K562 (cell line): ENCODE measurements at regions not wholly inside any gene's neighbourhood (a gene's known extent, or its start where the extent isn't known, plus 50 kb on each side); places are given as distances from the start of the nearest gene placed in this dataset.

ENCODE experiments used
- ATAC-seq: fragments of 200-7000 bp; cut with Tn5 transposase; 3 replicates; pipeline ENCODE4 v1.9.1; 2020; ENCODE audit warnings: moderate library complexity
- BruUV-seq: library from RNA; stranded (reverse); fragments of 400-500 nt; replicated peaks from 2 replicates; lab custom pipeline; 2021; lab: Mats Ljungman, UMichigan
- CTCF ChIA-PET: fragments of 300-600 bp; formaldehyde crosslinking; extraction: SDS; loops from one replicate; lab custom pipeline; 2021; ENCODE audit warnings: low intra/inter-chr PET ratio; lab: Yijun Ruan, JAX
- POLR2A ChIA-PET: fragments of 300-600, 350-650 bp; sonication (Branson Sonifier 250); formaldehyde crosslinking; extraction: SDS; loops from one replicate; lab custom pipeline; 2021; ENCODE audit warnings: antibody characterized with exemption, inconsistent platforms; lab: Yijun Ruan, JAX
- DNase-seq, 4 experiments: peaks; one replicate each; pipeline versions ENCODE4 v3.0.0 to v3.0.0-alpha.2; 2011 to 2018; ENCODE audit warnings: low spot score in 3 of 4, mixed read lengths in 3 of 4; ENCODE audit errors: extremely low read depth in 1 of 4
- FAIRE-seq: peaks from 2 replicates; lab custom pipeline; 2011; peaks lifted over from hg19 to GRCh38; lab: Jason Lieb, UNC
- H2AFZ ChIP-seq: 2 replicates; pipeline ENCODE4 v1.6.0; 2011; ENCODE audit warnings: low read depth, low read length, control low read depth, inconsistent platforms
- H3K27ac ChIP-seq: fragments of 200-600 bp; 3 replicates; pipeline ENCODE4 v1.8.0; 2011; ENCODE audit warnings: low read depth, mild to moderate bottlenecking, control low read depth, inconsistent platforms, low read length, moderate library complexity, mixed read lengths; ENCODE audit errors: extremely low read depth
- H3K27me3 ChIP-seq, 2 experiments: fragments of 300-600 bp in 1 of 2; 2 replicates in 1 of 2; 3 replicates in 1 of 2; pipeline versions ENCODE4 v1.6.0 to v1.8.0; 2011; ENCODE audit warnings: inconsistent platforms in 2 of 2, low read length in 2 of 2, mild to moderate bottlenecking in 1 of 2, mixed read lengths in 1 of 2, moderate library complexity in 1 of 2; ENCODE audit not compliant: control insufficient read depth in 2 of 2, insufficient read depth in 2 of 2
- H3K36me3 ChIP-seq: fragments of 300-600 bp; 3 replicates; pipeline ENCODE4 v1.8.0; 2011; ENCODE audit warnings: mild to moderate bottlenecking, low read length, inconsistent platforms; ENCODE audit not compliant: control insufficient read depth, insufficient read depth
- H3K4me1 ChIP-seq, 2 experiments: fragments of 200-600 bp in 1 of 2; replicated peaks in 1 of 2; 2 replicates in 1 of 2; 3 replicates in 1 of 2; pipeline versions ENCODE4 v1.5.1 to v1.8.0; 2011; ENCODE audit warnings: inconsistent platforms in 2 of 2, low read length in 2 of 2, mild to moderate bottlenecking in 1 of 2, mixed read lengths in 1 of 2, moderate library complexity in 1 of 2; ENCODE audit not compliant: control insufficient read depth in 2 of 2, insufficient read depth in 2 of 2
- H3K4me2 ChIP-seq: 2 replicates; pipeline ENCODE4 v1.6.1; 2011; ENCODE audit warnings: low read length, control low read depth, inconsistent platforms, mixed read lengths; ENCODE audit not compliant: insufficient read depth
- H3K4me3 ChIP-seq: fragments of 200-600 bp; sonication (generic), shearing (Covaris generic); 2 replicates; pipeline ENCODE4 v1.5.1; 2016; ENCODE audit warnings: control low read depth, inconsistent platforms
- H3K79me2 ChIP-seq: fragments of 200-600 bp; 3 replicates; pipeline ENCODE4 v1.8.0; 2011; ENCODE audit warnings: low read length, inconsistent platforms; ENCODE audit not compliant: control insufficient read depth, insufficient read depth
- H3K9ac ChIP-seq, 2 experiments: 2 replicates each; pipeline versions ENCODE4 v1.6.0 to v1.6.1; 2011; ENCODE audit warnings: low read depth in 2 of 2, low read length in 2 of 2, control low read depth in 1 of 2, inconsistent platforms in 1 of 2, mild to moderate bottlenecking in 1 of 2, mixed read lengths in 1 of 2; ENCODE audit not compliant: insufficient read depth in 1 of 2
- H3K9me1 ChIP-seq: one replicate; pipeline ENCODE4 v1.6.0; 2011; ENCODE audit warnings: inconsistent platforms, mild to moderate bottlenecking, low read length, moderate library complexity; ENCODE audit not compliant: control insufficient read depth, insufficient read depth
- H3K9me3 ChIP-seq: replicated peaks from 2 replicates; pipeline ENCODE4 v1.5.1; 2011; ENCODE audit warnings: low read depth, low read length, inconsistent platforms; ENCODE audit not compliant: control insufficient read depth, insufficient read depth
- H4K20me1 ChIP-seq: replicated peaks from 2 replicates; pipeline ENCODE4 v1.6.1; 2011; ENCODE audit warnings: low read length, inconsistent platforms, mixed read lengths; ENCODE audit not compliant: control insufficient read depth, insufficient read depth
- HDAC2 ChIP-seq: fragments of 450-650 bp; IDR thresholded peaks from 2 replicates; pipeline ENCODE4 v1.6.1; 2016; ENCODE audit warnings: mild to moderate bottlenecking
- MTA1 ChIP-seq: fragments of 450-650 bp; IDR thresholded peaks from 2 replicates; pipeline ENCODE4 v1.6.1; 2017; ENCODE audit warnings: borderline replicate concordance
- NFXL1 ChIP-seq: fragments of 450-650 bp; formaldehyde crosslinking; IDR thresholded peaks from 2 replicates; pipeline ENCODE4 v1.4.0; 2021; ENCODE audit warnings: mild to moderate bottlenecking
- POLR2G ChIP-seq: fragments of 200-400 bp; formaldehyde crosslinking; IDR thresholded peaks from 2 replicates; pipeline ENCODE4 v1.6.1; 2017; ENCODE audit warnings: low read depth, mild to moderate bottlenecking, antibody characterized with exemption, low read length, moderate library complexity
- U2AF1 ChIP-seq: fragments of 200-400 bp; formaldehyde crosslinking; optimal IDR thresholded peaks from 2 replicates; pipeline ENCODE3; 2017; ENCODE audit warnings: mild to moderate bottlenecking, low read depth, low read length, moderate library complexity
- ZBTB2 ChIP-seq: fragments of 450-650 bp; IDR thresholded peaks from 2 replicates; pipeline ENCODE4 v1.6.1; 2016; ENCODE audit warnings: antibody characterized with exemption
- ZNF57 ChIP-seq: fragments of 450-650 bp; formaldehyde crosslinking; IDR thresholded peaks from 2 replicates; pipeline ENCODE4 v1.4.0; 2020; ENCODE audit warnings: mild to moderate bottlenecking, moderate library complexity
- WGBS: fragments of 100-300 bp; shearing (Covaris generic); methylation state at CpG from one replicate; pipeline ENCODE4 v1.1.6; 2016; ENCODE audit warnings: low coverage, mixed read lengths; ENCODE audit not compliant: insufficient coverage; ENCODE audit errors: missing lambda C conversion rate; 5-methylcytosine and 5-hydroxymethylcytosine counted together
- in situ Hi-C: fragments of 300-500 bp; cut with MboI; formaldehyde crosslinking; loops from 4 replicates; pipeline ENCODE4 v1.15.0; 2018; ENCODE audit warnings: inconsistent platforms, mixed read lengths
- intact Hi-C: fragments of 100-400 bp; cut with micrococcal nuclease; formaldehyde crosslinking; loops from 2 replicates; pipeline ENCODE4 v1.14.2; 2022

DNA sequence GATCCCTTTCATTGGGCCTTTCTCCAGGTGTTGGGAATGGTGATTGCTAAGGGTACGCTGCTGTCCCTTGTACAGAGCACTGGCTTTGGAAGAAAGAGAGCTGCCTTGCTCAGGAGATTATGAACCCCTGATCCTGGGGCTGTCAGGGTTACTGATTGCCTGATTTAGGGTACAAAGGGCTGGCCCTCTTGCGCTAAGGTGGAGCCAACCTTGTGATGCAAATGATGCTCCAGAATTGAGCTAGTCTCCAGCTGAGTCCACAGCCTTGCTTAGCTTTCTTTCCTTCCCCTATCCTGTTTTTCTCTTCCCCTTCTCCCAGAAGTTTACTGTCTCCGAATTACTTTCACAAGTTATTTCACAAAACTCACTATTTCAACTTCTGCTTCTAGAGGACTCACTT, 334.7 kb downstream of the AMY1C start (continued):
- TF ChIP-seq NFXL1 (CRISPR knock-in tag) (no peak), U2AF1 (no peak), HDAC2 (no peak)

DNA sequence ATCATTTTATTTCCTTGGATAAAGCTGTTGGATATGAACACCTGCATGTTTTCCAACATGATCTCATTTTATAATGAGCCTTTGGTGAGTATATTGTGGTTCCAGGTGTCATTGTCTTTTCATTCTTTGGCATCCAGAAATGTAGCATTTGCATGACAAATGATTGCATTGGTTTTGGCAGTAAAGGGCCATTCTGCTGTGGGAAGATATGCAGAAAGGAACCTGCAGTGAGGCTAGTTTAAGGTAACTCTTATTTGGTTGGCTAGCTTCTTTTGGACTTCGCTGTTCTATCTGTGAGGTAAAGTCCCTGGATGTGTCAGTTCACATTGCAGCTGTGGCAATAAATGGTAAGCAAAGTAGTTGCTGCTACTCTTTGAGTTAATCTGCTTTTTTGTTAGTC, 343.0 kb downstream of the AMY1C start:
- ATAC-seq (no peak), DNase-seq (no peak), FAIRE-seq (no peak)
- H3K4me3 ChIP-seq, result no peak overlapping the region
- WGBS, result 0% methylated on average over 1 of the region's 1 CpG
- H3K4me1 ChIP-seq, result no peaks in the 10 kb centered on the region
- H2AFZ ChIP-seq, result no peak overlapping the region
- no peaks in the 10 kb centered on the region for H3K9me3 ChIP-seq
- BruUV-seq, result no TSS peak
- H3K79me2 ChIP-seq, result no peaks in the 10 kb centered on the region
- intact Hi-C loops (no loop called here), in situ Hi-C loops (no loop called here)
- H3K27ac ChIP-seq, result no peak overlapping the region
- H3K36me3 ChIP-seq, result no peaks in the 10 kb centered on the region
- H3K27me3 ChIP-seq, result no peaks in the 10 kb centered on the region
- no peaks in the 10 kb centered on the region for H4K20me1 ChIP-seq
- CTCF ChIA-PET, result no interaction called here
- TF ChIP-seq ZNF57 (CRISPR knock-in tag), result no peak
- no peak for TF ChIP-seq POLR2G
- TF ChIP-seq ZBTB2, result no peak
- TF ChIP-seq MTA1, result no peak
- no peaks in the 10 kb centered on the region for H3K9me1 ChIP-seq
- H3K9ac ChIP-seq, result no peak overlapping the region
- POLR2A ChIA-PET, result no interaction called here
- no peak overlapping the region for H3K4me2 ChIP-seq
